ENCODE measurements at regions not wholly inside any gene's neighbourhood (a gene's known extent, or its start where the extent isn't known, plus 50 kb on each side); places are given as distances from the start of the nearest gene placed in this dataset.

DNA sequence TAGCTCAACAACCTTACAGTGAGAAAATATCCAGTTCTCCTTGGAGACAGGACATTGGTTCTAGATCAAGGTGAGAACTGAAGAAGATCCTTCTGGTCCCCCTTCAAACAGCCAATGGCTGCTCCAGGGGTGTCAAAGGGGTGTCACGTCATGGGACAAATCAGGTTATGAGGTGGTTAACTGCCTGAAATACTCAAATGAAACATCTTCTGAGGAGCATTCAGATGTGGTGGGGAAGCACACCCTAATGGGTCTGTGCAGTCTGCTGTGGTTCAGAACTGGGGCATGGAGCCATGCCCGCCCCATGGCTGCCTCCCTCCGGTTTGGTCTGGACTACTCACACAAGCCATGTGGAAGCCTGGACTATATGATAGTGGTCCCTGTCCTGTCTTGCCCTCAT is 52.4 kb upstream of the PARP11 start:
- H3K9me3 Mint-ChIP-seq (ENCODE audit: unreplicated experiment), result no peaks in the 10 kb centered on the region
- TF ChIP-seq, protein P1, sequence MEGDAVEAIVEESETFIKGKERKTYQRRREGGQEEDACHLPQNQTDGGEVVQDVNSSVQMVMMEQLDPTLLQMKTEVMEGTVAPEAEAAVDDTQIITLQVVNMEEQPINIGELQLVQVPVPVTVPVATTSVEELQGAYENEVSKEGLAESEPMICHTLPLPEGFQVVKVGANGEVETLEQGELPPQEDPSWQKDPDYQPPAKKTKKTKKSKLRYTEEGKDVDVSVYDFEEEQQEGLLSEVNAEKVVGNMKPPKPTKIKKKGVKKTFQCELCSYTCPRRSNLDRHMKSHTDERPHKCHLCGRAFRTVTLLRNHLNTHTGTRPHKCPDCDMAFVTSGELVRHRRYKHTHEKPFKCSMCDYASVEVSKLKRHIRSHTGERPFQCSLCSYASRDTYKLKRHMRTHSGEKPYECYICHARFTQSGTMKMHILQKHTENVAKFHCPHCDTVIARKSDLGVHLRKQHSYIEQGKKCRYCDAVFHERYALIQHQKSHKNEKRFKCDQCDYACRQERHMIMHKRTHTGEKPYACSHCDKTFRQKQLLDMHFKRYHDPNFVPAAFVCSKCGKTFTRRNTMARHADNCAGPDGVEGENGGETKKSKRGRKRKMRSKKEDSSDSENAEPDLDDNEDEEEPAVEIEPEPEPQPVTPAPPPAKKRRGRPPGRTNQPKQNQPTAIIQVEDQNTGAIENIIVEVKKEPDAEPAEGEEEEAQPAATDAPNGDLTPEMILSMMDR (IDR thresholded peaks at IDR 0.05; ENCODE audit: unreplicated experiment), result no peak
- BruUV-seq (replicated peaks), result no TSS peak
- peaks cover 35% of the 10 kb centered on the region for H3K27me3 Mint-ChIP-seq (ENCODE audit: insufficient read depth, unreplicated experiment)
- no peak overlapping the region for H3K27ac Mint-ChIP-seq (ENCODE audit: low read depth, unreplicated experiment)
- no peak overlapping the region for H3K4me3 Mint-ChIP-seq (ENCODE audit: unreplicated experiment)
- H3K36me3 Mint-ChIP-seq (ENCODE audit: insufficient read depth, unreplicated experiment), result no peaks in the 10 kb centered on the region
- no peak for DNase-seq (ENCODE audit: unreplicated experiment)
- intact Hi-C loops (cut with micrococcal nuclease), result no loop called here
- H3K4me1 Mint-ChIP-seq (ENCODE audit: insufficient read depth, unreplicated experiment), result no peaks in the 10 kb centered on the region
- CTCF ChIA-PET, result interaction anchor here (0.7 to 1.1 kb wide), 2 partner anchors 75 to 370 kb away, joined by 3 read pairs; no protein-coding TSS in a partner anchor
- POLR2A ChIA-PET, result no interaction called here

DNA sequence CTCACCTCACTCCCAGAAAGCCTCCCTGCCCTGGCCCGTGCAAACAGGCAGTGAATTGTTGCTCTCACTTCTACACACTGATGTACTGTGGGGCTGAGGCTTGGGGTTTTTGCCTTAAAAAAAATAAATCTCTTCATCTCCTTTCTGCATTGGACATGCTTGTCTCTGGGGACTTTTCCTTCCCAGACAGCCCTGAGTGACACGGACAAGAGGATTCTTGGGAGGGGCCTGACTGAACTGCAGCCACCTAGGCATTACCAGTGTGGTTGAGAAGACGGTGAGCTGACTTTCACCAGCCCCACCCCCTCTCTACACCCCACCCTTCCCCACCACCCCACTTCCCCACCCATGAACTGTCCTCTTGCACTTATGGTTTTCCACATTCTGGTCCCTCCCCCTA is 51.6 kb upstream of the PARP11 start:
- ChIA-PET CTCF (interaction anchor here (1.1 to 1.2 kb wide), 2 partner anchors 40 to 371 kb away, joined by 3 read pairs; no protein-coding TSS in a partner anchor), POLR2A (no interaction called here)
- peaks cover 27% of the 10 kb centered on the region for H3K27me3 Mint-ChIP-seq (ENCODE audit: insufficient read depth, unreplicated experiment)
- no peak for DNase-seq (ENCODE audit: unreplicated experiment)
- no peaks in the 10 kb centered on the region for H3K4me1 Mint-ChIP-seq (ENCODE audit: insufficient read depth, unreplicated experiment)
- no peak overlapping the region for H3K27ac Mint-ChIP-seq (ENCODE audit: low read depth, unreplicated experiment)
- TF ChIP-seq, protein P1 (IDR thresholded peaks at IDR 0.05; ENCODE audit: unreplicated experiment), result no peak
- BruUV-seq (replicated peaks), result no TSS peak
- no peaks in the 10 kb centered on the region for H3K9me3 Mint-ChIP-seq (ENCODE audit: unreplicated experiment)
- intact Hi-C loops (cut with micrococcal nuclease), result no loop called here
- no peaks in the 10 kb centered on the region for H3K36me3 Mint-ChIP-seq (ENCODE audit: insufficient read depth, unreplicated experiment)
- no peak overlapping the region for H3K4me3 Mint-ChIP-seq (ENCODE audit: unreplicated experiment)

DNA sequence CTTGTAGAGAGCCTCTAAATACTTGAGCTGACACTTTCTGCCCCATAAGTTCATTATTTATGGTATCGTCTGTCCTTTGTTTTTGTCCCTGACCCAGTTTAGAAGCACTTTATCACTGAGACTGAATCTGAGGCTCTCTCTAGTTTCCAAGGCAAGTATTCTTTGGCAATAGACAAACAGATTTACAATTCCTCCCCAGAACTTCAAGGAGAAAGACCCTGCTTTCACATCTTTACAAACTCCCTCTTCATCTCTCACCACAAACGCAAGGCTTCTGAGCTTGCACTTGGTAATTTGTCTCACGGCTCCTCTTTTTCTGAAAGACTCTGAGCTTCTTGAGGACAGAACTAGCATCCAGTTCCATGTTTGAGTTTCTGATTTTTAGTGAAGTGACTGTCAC is 49.8 kb upstream of the PARP11 start:
- Mint-ChIP-seq H3K36me3 (ENCODE audit: insufficient read depth, unreplicated experiment) (no peaks in the 10 kb centered on the region), H3K27me3 (ENCODE audit: insufficient read depth, unreplicated experiment) (peaks cover 9% of the 10 kb centered on the region), H3K27ac (ENCODE audit: low read depth, unreplicated experiment) (no peak overlapping the region), H3K4me1 (ENCODE audit: insufficient read depth, unreplicated experiment) (no peaks in the 10 kb centered on the region), H3K9me3 (ENCODE audit: unreplicated experiment) (no peaks in the 10 kb centered on the region), H3K4me3 (ENCODE audit: unreplicated experiment) (no peak overlapping the region)
- no peak for DNase-seq (ENCODE audit: unreplicated experiment)
- ChIA-PET POLR2A (no interaction called here), CTCF (no interaction called here)
- TF ChIP-seq, protein P1 (IDR thresholded peaks at IDR 0.05; ENCODE audit: unreplicated experiment), result no peak
- intact Hi-C loops (cut with micrococcal nuclease), result no loop called here
- no TSS peak for BruUV-seq (replicated peaks)

All from MCF 10A (cell line).